A549 (cell line): ENCODE measurements at regions not wholly inside any gene's neighbourhood (a gene's known extent, or its start where the extent isn't known, plus 50 kb on each side); places are given as distances from the start of the nearest gene placed in this dataset.

ENCODE experiments used
- ATAC-seq, 2 experiments: fragments of 200-7000 bp in 1 of 2; fragments of >200 bp in 1 of 2; cut with Nextera tagmentation in 1 of 2; cut with Tn5 transposase in 1 of 2; 3 replicates each; pipeline versions ENCODE4 v1.8.0 to v1.9.1; 2018 to 2020; ENCODE audit warnings: mild to moderate bottlenecking in 1 of 2, moderate library complexity in 1 of 2
- CTCF ChIA-PET: fragments of 300-600 bp; sonication (Branson Sonifier 250); formaldehyde crosslinking; extraction: SDS; loops from one replicate; lab custom pipeline; 2021; ENCODE audit warnings: antibody characterized with exemption, inconsistent platforms; lab: Yijun Ruan, JAX
- POLR2A ChIA-PET: fragments of 350-600 bp; formaldehyde crosslinking; extraction: SDS; loops from one replicate; lab custom pipeline; 2021; ENCODE audit warnings: antibody characterized with exemption, inconsistent platforms; lab: Yijun Ruan, JAX
- DNase-seq, 2 experiments: peaks; one replicate each; pipeline versions ENCODE4 v3.0.0 to v3.0.0-alpha.2; 2011 to 2016; ENCODE audit warnings: low read depth in 1 of 2, low spot score in 1 of 2
- FAIRE-seq: peaks from 2 replicates; lab custom pipeline; 2011; peaks lifted over from hg19 to GRCh38; lab: Jason Lieb, UNC
- H3K27ac ChIP-seq, 2 experiments: fragments of >200 bp; sonication (Bioruptor Twin); formaldehyde crosslinking; 3 replicates each; pipeline ENCODE4 v1.5.1; 2016 to 2017
- H3K4me1 ChIP-seq: fragments of >200 bp; sonication (Bioruptor Twin); formaldehyde crosslinking; 3 replicates; pipeline ENCODE4 v1.6.1; 2016
- H3K4me2 ChIP-seq: fragments of >200 bp; sonication (Bioruptor Twin); formaldehyde crosslinking; 3 replicates; pipeline ENCODE4 v1.6.1; 2016
- H3K4me3 ChIP-seq: fragments of >200 bp; sonication (Bioruptor Twin); formaldehyde crosslinking; 3 replicates; pipeline ENCODE4 v1.5.1; 2016
- H3K9me3 ChIP-seq: fragments of >200 bp; sonication (Bioruptor Twin); formaldehyde crosslinking; 3 replicates; pipeline ENCODE4 v1.6.1; 2016
- CHD2 ChIP-seq: fragments of 150-350 bp; IDR thresholded peaks from 2 replicates; pipeline ENCODE4 v1.6.1; 2014; ENCODE audit warnings: low read length; ENCODE audit not compliant: partially characterized antibody
- FOSB ChIP-seq: fragments of 250-450 bp; sonication (Bioruptor Pico); IDR thresholded peaks from 2 replicates; pipeline ENCODE4 v1.5.0; 2020; ENCODE audit warnings: mild to moderate bottlenecking, moderate library complexity
- FOSL2 ChIP-seq, 2 experiments: fragments of 450-650 bp in 1 of 2; fragments of >200 bp in 1 of 2; sonication (Bioruptor Twin) in 1 of 2; formaldehyde crosslinking; IDR thresholded peaks; 2 replicates each; pipeline versions ENCODE4 v1.5.0 to v1.6.1; 2016 to 2020; ENCODE audit warnings: mild to moderate bottlenecking in 1 of 2, moderate library complexity in 1 of 2
- HDAC2 ChIP-seq: fragments of 200-600 bp; sonication (generic); IDR thresholded peaks from 2 replicates; pipeline ENCODE4 v1.6.1; 2016
- JUN ChIP-seq, 2 experiments: fragments of >200 bp; sonication (Bioruptor Twin); formaldehyde crosslinking; IDR thresholded peaks; 2 replicates in 1 of 2; 3 replicates in 1 of 2; pipeline ENCODE4 v1.6.1; 2016 to 2017
- KDM1A ChIP-seq: fragments of 200-600 bp; sonication (generic); IDR thresholded peaks from 2 replicates; pipeline ENCODE4 v1.6.1; 2016; ENCODE audit warnings: low read depth, mild to moderate bottlenecking
- MAFK ChIP-seq: fragments of 450-650 bp; IDR thresholded peaks from 2 replicates; pipeline ENCODE4 v1.6.1; 2014; ENCODE audit not compliant: partially characterized antibody
- MAZ ChIP-seq: fragments of 150-350 bp; IDR thresholded peaks from 2 replicates; pipeline ENCODE4 v1.6.1; 2014; ENCODE audit warnings: antibody characterized with exemption, low read depth, low read length, borderline replicate concordance
- NFE2L2 ChIP-seq: fragments of 150-350 bp; conservative IDR thresholded peaks from 2 replicates; pipeline ENCODE4 v1.6.1; 2014; ENCODE audit warnings: low read length
- PHF8 ChIP-seq: fragments of 200-600 bp; sonication (generic); IDR thresholded peaks from 2 replicates; pipeline ENCODE4 v1.6.1; 2016; ENCODE audit warnings: low read depth, mild to moderate bottlenecking, antibody characterized with exemption, moderate library complexity, borderline replicate concordance
- POLR2AphosphoS2 ChIP-seq: conservative IDR thresholded peaks from 2 replicates; pipeline ENCODE4 v1.6.1; 2012; ENCODE audit warnings: low read length, improper control_type of control experiment, inconsistent platforms
- RAD21 ChIP-seq, 2 experiments: fragments of >200 bp in 1 of 2; sonication (Bioruptor Twin) in 1 of 2; formaldehyde crosslinking in 1 of 2; IDR thresholded peaks in 1 of 2; conservative IDR thresholded peaks in 1 of 2; 2 replicates in 1 of 2; 3 replicates in 1 of 2; pipeline ENCODE4 v1.6.1; 2012 to 2018; ENCODE audit warnings: inconsistent platforms in 1 of 2
- RARB ChIP-seq: fragments of 250-450 bp; sonication (Bioruptor Pico); IDR thresholded peaks from 2 replicates; pipeline ENCODE4 v1.8.0; 2021; ENCODE audit warnings: mild to moderate bottlenecking, moderate library complexity
- RCOR1 ChIP-seq: fragments of 150-350 bp; IDR thresholded peaks from 2 replicates; pipeline ENCODE4 v1.6.1; 2014; ENCODE audit warnings: antibody characterized with exemption, low read length, low read depth
- TFCP2L1 ChIP-seq: fragments of 250-450 bp; sonication (Bioruptor Pico); IDR thresholded peaks from 2 replicates; pipeline ENCODE4 v1.5.0; 2021; ENCODE audit warnings: mild to moderate bottlenecking
- TP53 ChIP-seq: fragments of 250-450 bp; sonication (Bioruptor Pico); IDR thresholded peaks from 2 replicates; pipeline ENCODE4 v1.5.0; 2021; ENCODE audit warnings: mild to moderate bottlenecking, moderate library complexity
- ZFP36 ChIP-seq: fragments of 450-650 bp; IDR thresholded peaks from 2 replicates; pipeline ENCODE4 v1.6.1; 2014; ENCODE audit warnings: borderline replicate concordance; ENCODE audit not compliant: partially characterized antibody
- WGBS: methylation state at CpG from one replicate; pipeline ENCODE4 v1.1.6; 2017; ENCODE audit errors: missing lambda C conversion rate; 5-methylcytosine and 5-hydroxymethylcytosine counted together
- TF ChIP-seq, protein P1 (sequence below): IDR thresholded peaks from 2 replicates; pipeline ENCODE4 v1.6.1; 2012; ENCODE audit warnings: low read depth, borderline replicate concordance
- TF ChIP-seq, protein P2 (sequence below): fragments of 450-650 bp; IDR thresholded peaks from 2 replicates; pipeline ENCODE4 v1.6.1; 2014; ENCODE audit warnings: antibody characterized with exemption
- TF ChIP-seq, protein P3 (sequence below): IDR thresholded peaks from 2 replicates; pipeline ENCODE4 v1.6.1; 2012
- TF ChIP-seq, protein P4 (sequence below): fragments of >200 bp; sonication (Bioruptor Twin); formaldehyde crosslinking; IDR thresholded peaks from 3 replicates; pipeline ENCODE4 v1.6.1; 2016
- TF ChIP-seq, protein P5 (sequence below): fragments of 150-350 bp; IDR thresholded peaks from 2 replicates; pipeline ENCODE4 v1.6.1; 2014; ENCODE audit warnings: low read depth, mild to moderate bottlenecking, low read length

- TF ChIP-seq, protein P1, sequence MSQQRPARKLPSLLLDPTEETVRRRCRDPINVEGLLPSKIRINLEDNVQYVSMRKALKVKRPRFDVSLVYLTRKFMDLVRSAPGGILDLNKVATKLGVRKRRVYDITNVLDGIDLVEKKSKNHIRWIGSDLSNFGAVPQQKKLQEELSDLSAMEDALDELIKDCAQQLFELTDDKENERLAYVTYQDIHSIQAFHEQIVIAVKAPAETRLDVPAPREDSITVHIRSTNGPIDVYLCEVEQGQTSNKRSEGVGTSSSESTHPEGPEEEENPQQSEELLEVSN, result no peak
- TF ChIP-seq RAD21 (conservative IDR thresholded peaks at IDR 0.05 in 1 of 2, IDR thresholded peaks at IDR 0.05 in 1 of 2) (no peak), FOSL2 (IDR thresholded peaks at IDR 0.05) (no peak), FOSL2 (CRISPR knock-in tag; IDR thresholded peaks at IDR 0.05) (no peak), FOSB (CRISPR knock-in tag) (no peak)
- no peak for FAIRE-seq
- DNase-seq, result no peak
- no peaks in the 10 kb centered on the region for H3K9me3 ChIP-seq
- H3K4me2 ChIP-seq, result no peak overlapping the region
- ChIA-PET CTCF (no interaction called here), POLR2A (no interaction called here)
- H3K27ac ChIP-seq, result no peak overlapping the region
- H3K4me1 ChIP-seq, result no peaks in the 10 kb centered on the region
- no peak for ATAC-seq
- WGBS, result 2% methylated on average over 6 of the region's 6 CpGs
- H3K4me3 ChIP-seq, result no peak overlapping the region
Measured at GRCh38 chr14:97692084-97692483, 894.9 kb downstream of the VRK1 start.

- Histone ChIP-seq H3K4me1 (no peaks in the 10 kb centered on the region), H3K27ac (no peak overlapping the region), H3K4me3 (no peak overlapping the region), H3K4me2 (no peak overlapping the region), H3K9me3 (no peaks in the 10 kb centered on the region; the same call in 2 of the 3 replicates)
- DNase-seq (no peak), ATAC-seq (no peak), FAIRE-seq (no peak)
- CTCF ChIA-PET, result no interaction called here
- WGBS, result 18% methylated on average over 5 of the region's 5 CpGs
- TF ChIP-seq NFE2L2, result no peak
- no peak for TF ChIP-seq TFCP2L1 (CRISPR knock-in tag)
- no peak for TF ChIP-seq JUN (IDR thresholded peaks at IDR 0.05)
- no peak for TF ChIP-seq MAFK
- TF ChIP-seq, protein P2, sequence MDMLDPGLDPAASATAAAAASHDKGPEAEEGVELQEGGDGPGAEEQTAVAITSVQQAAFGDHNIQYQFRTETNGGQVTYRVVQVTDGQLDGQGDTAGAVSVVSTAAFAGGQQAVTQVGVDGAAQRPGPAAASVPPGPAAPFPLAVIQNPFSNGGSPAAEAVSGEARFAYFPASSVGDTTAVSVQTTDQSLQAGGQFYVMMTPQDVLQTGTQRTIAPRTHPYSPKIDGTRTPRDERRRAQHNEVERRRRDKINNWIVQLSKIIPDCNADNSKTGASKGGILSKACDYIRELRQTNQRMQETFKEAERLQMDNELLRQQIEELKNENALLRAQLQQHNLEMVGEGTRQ, result no peak
- TF ChIP-seq HDAC2, result no peak
- TF ChIP-seq, protein P3, sequence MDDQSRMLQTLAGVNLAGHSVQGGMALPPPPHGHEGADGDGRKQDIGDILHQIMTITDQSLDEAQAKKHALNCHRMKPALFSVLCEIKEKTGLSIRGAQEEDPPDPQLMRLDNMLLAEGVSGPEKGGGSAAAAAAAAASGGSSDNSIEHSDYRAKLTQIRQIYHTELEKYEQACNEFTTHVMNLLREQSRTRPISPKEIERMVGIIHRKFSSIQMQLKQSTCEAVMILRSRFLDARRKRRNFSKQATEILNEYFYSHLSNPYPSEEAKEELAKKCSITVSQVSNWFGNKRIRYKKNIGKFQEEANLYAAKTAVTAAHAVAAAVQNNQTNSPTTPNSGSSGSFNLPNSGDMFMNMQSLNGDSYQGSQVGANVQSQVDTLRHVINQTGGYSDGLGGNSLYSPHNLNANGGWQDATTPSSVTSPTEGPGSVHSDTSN, result no peak
- no peak for TF ChIP-seq FOSB (CRISPR knock-in tag)
- TF ChIP-seq, protein P4, sequence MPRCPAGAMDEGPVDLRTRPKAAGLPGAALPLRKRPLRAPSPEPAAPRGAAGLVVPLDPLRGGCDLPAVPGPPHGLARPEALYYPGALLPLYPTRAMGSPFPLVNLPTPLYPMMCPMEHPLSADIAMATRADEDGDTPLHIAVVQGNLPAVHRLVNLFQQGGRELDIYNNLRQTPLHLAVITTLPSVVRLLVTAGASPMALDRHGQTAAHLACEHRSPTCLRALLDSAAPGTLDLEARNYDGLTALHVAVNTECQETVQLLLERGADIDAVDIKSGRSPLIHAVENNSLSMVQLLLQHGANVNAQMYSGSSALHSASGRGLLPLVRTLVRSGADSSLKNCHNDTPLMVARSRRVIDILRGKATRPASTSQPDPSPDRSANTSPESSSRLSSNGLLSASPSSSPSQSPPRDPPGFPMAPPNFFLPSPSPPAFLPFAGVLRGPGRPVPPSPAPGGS, result no peak
- TF ChIP-seq, protein P5, sequence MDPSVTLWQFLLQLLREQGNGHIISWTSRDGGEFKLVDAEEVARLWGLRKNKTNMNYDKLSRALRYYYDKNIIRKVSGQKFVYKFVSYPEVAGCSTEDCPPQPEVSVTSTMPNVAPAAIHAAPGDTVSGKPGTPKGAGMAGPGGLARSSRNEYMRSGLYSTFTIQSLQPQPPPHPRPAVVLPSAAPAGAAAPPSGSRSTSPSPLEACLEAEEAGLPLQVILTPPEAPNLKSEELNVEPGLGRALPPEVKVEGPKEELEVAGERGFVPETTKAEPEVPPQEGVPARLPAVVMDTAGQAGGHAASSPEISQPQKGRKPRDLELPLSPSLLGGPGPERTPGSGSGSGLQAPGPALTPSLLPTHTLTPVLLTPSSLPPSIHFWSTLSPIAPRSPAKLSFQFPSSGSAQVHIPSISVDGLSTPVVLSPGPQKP, result no peak
- TF ChIP-seq TP53 (CRISPR knock-in tag), result no peak
- TF ChIP-seq ZFP36, result no peak
- no peak for TF ChIP-seq POLR2AphosphoS2
- TF ChIP-seq MAZ, result no peak
- POLR2A ChIA-PET, result no interaction called here
Measured at GRCh38 chr14:97695456-97695981, 898.3 kb downstream of the VRK1 start.

- WGBS, result 2% methylated on average over 2 of the region's 2 CpGs
- ChIA-PET CTCF (interaction anchor here (0.6 kb wide), 1 partner anchor 481 kb away, joined by 3 read pairs; no protein-coding TSS in a partner anchor), POLR2A (interaction anchor here (0.5 kb wide), 1 partner anchor 61 kb away, joined by 4 read pairs; no protein-coding TSS in a partner anchor)
- Histone ChIP-seq H3K27ac (no peak overlapping the region), H3K4me3 (no peak overlapping the region), H3K9me3 (no peaks in the 10 kb centered on the region; the same call in 2 of the 3 replicates), H3K4me2 (no peak overlapping the region), H3K4me1 (no peaks in the 10 kb centered on the region)
- ATAC-seq, result no peak
- TF ChIP-seq RARB (no peak), KDM1A (no peak), PHF8 (no peak), CHD2 (no peak), RCOR1 (no peak), JUN (IDR thresholded peaks at IDR 0.05) (no peak)
- DNase-seq, result no peak
- no peak for FAIRE-seq
Measured at GRCh38 chr14:97697772-97698171, 900.6 kb downstream of the VRK1 start.
